Body of pancreas (tissue), 4 donors: ENCODE measurements at regions not wholly inside any gene's neighbourhood (a gene's known extent, or its start where the extent isn't known, plus 50 kb on each side); places are given as distances from the start of the nearest gene placed in this dataset.

Source experiments
- ATAC-seq: fragments of 150-250 bp; one replicate; pipeline ENCODE4 v1.9.1; 2016
- DNase-seq, 4 donors: peaks; one replicate each; pipeline ENCODE4 v3.0.0-alpha.2; 2019
- H3K27ac ChIP-seq, 4 donors: fragments of 200-600 bp; sonication (generic); 1 replicate in 3 of 4; 2 replicates in 1 of 4; pipeline versions ENCODE4 v1.5.1 to v1.6.1; 2016 to 2019; ENCODE audit warnings: mild to moderate bottlenecking in 1 of 4, mixed read lengths in 1 of 4, moderate library complexity in 1 of 4
- H3K27me3 ChIP-seq, 2 donors: fragments of 200-600 bp; sonication (generic); one replicate each; pipeline ENCODE4 v1.6.0; 2016; ENCODE audit warnings: mild to moderate bottlenecking in 1 of 2
- H3K36me3 ChIP-seq, 2 donors: fragments of 200-600 bp; sonication (generic); replicated peaks in 1 of 2; 2 replicates each; pipeline ENCODE4 v1.5.1; 2016; ENCODE audit warnings: low read depth in 2 of 2; ENCODE audit not compliant: insufficient read depth in 1 of 2
- H3K4me1 ChIP-seq: fragments of 200-600 bp; sonication (generic); one replicate; pipeline ENCODE4 v1.6.0; 2016
- H3K4me3 ChIP-seq, 2 donors: fragments of 200-600 bp; sonication (generic); 1 replicate in 1 of 2; 2 replicates in 1 of 2; pipeline ENCODE4 v1.5.1; 2016 to 2019
- H3K9me3 ChIP-seq, 3 donors: fragments of 200-600 bp; sonication (generic); 1 replicate in 2 of 3; 2 replicates in 1 of 3; pipeline ENCODE4 v1.5.1; 2016
- POLR2A ChIP-seq, 3 donors: fragments of 450-650 bp; IDR thresholded peaks; one replicate each; pipeline ENCODE4 v1.6.1; 2016; ENCODE audit warnings: antibody characterized with exemption in 3 of 3, mild to moderate bottlenecking in 2 of 3
- WGBS, 2 donors: methylation state at CpG; one replicate each; pipeline ENCODE4 v1.1.5; 2017; 5-methylcytosine and 5-hydroxymethylcytosine counted together
- intact Hi-C: fragments of 100-400 bp; cut with DNase I; formaldehyde crosslinking; loops from one replicate; pipeline ENCODE4 v1.15.1; 2023
- TF ChIP-seq, protein P1 (sequence below), 7 experiments: fragments of 450-650 bp in 4 of 7; fragments of 200-600 bp in 3 of 7; sonication (generic) in 3 of 7; IDR thresholded peaks; one replicate each; pipeline ENCODE4 v1.5.1; 2016 to 2019; ENCODE audit warnings: antibody characterized with exemption in 7 of 7

DNA sequence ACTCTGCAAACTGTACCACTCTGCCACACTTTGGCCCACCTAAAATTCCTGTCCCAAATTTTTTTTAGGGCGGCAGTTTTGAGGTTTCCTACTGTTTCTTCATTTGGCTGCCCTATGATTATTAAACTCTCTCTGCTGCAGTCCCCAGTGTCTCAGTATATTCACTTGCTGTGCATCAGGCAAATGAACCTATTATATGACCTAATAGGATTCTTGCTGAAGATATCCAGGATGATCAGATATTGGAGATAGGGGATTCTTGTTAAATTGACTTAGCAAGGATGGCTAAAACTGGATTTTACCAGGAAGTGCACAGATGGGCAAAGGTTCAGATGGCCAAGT, 410.8 kb upstream of the DDI1 start:
- WGBS, 2 donors, result 4 to 25% methylated on average over 1 of the region's 1 CpG
- DNase-seq (no peak), ATAC-seq (no peak)
- Histone ChIP-seq H3K4me1 (no peaks in the 10 kb centered on the region), H3K9me3 (no peaks in the 10 kb centered on the region), H3K4me3 (no peak overlapping the region), H3K27ac (no peak overlapping the region), H3K27me3 (no peaks in the 10 kb centered on the region), H3K36me3 (no peaks in the 10 kb centered on the region)
- TF ChIP-seq POLR2A (IDR thresholded peaks at IDR 0.05), result no peak
- TF ChIP-seq, protein P1, sequence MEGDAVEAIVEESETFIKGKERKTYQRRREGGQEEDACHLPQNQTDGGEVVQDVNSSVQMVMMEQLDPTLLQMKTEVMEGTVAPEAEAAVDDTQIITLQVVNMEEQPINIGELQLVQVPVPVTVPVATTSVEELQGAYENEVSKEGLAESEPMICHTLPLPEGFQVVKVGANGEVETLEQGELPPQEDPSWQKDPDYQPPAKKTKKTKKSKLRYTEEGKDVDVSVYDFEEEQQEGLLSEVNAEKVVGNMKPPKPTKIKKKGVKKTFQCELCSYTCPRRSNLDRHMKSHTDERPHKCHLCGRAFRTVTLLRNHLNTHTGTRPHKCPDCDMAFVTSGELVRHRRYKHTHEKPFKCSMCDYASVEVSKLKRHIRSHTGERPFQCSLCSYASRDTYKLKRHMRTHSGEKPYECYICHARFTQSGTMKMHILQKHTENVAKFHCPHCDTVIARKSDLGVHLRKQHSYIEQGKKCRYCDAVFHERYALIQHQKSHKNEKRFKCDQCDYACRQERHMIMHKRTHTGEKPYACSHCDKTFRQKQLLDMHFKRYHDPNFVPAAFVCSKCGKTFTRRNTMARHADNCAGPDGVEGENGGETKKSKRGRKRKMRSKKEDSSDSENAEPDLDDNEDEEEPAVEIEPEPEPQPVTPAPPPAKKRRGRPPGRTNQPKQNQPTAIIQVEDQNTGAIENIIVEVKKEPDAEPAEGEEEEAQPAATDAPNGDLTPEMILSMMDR (IDR thresholded peaks at IDR 0.05), result no peak
- intact Hi-C loops, result no loop called here

DNA sequence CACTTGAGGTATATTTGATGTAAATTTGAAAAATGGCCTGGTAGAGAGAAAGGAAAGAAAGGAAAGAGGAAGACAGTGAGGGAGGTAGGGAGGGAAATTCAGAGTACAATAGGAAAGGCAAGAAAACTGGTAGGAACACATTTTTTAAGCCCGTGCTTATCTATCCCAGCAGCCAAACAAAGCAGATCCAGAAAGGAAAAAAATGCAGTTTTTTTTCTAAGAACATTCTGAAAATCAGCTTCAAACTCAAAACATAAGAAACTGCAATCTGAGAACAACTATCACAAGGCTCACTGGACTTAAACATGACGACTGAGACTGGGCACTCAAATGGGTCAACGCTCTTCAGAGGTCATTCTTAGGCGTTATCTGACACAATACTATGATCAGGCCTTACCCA, 408.3 kb upstream of the DDI1 start:
- DNase-seq, result no peak

DNA sequence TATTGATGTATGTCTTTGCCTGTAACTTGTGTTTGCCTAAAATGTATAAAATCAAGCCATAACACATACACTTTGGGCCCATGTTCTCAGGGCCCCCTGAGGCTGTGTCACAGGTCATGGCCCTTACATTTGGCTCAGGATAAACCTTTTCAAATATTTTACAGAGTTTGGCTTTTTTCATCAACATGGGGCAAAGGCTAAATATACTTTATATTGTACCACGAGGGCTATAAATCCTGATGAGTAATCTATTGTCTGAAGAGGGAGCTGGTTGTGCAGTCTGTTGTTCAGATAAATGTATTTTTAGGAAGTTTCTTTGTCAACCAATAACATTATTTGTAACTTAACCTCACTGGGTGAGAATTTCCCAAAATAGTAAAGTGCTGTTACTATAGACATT, 404.6 kb upstream of the DDI1 start:
- Histone ChIP-seq H3K36me3 (no peaks in the 10 kb centered on the region), H3K9me3 (no peaks in the 10 kb centered on the region), H3K27me3 (no peaks in the 10 kb centered on the region), H3K27ac (no peak overlapping the region), H3K4me3 (no peak overlapping the region), H3K4me1 (no peaks in the 10 kb centered on the region)
- TF ChIP-seq, protein P1 (IDR thresholded peaks at IDR 0.05), result no peak
- no peak for TF ChIP-seq POLR2A (IDR thresholded peaks at IDR 0.05)
- intact Hi-C loops, result no loop called here
- WGBS, 2 donors, result 62 to 68% methylated on average over 1 of the region's 1 CpG
- ATAC-seq (no peak), DNase-seq (no peak)

More for the DNA sequence above, 408.3 kb upstream of the DDI1 start:
- no peaks in the 10 kb centered on the region for H3K36me3 ChIP-seq
- H3K4me3 ChIP-seq, result no peak overlapping the region
- ATAC-seq, result no peak
- intact Hi-C loops, result no loop called here
- no peaks in the 10 kb centered on the region for H3K9me3 ChIP-seq
- no peak for TF ChIP-seq POLR2A (IDR thresholded peaks at IDR 0.05)
- TF ChIP-seq, protein P1 (IDR thresholded peaks at IDR 0.05), result no peak
- no peaks in the 10 kb centered on the region for H3K4me1 ChIP-seq
- no peaks in the 10 kb centered on the region for H3K27me3 ChIP-seq
- no peak overlapping the region for H3K27ac ChIP-seq
- 74 to 80% methylated on average over 4 of the region's 4 CpGs for WGBS, 2 donors

DNA sequence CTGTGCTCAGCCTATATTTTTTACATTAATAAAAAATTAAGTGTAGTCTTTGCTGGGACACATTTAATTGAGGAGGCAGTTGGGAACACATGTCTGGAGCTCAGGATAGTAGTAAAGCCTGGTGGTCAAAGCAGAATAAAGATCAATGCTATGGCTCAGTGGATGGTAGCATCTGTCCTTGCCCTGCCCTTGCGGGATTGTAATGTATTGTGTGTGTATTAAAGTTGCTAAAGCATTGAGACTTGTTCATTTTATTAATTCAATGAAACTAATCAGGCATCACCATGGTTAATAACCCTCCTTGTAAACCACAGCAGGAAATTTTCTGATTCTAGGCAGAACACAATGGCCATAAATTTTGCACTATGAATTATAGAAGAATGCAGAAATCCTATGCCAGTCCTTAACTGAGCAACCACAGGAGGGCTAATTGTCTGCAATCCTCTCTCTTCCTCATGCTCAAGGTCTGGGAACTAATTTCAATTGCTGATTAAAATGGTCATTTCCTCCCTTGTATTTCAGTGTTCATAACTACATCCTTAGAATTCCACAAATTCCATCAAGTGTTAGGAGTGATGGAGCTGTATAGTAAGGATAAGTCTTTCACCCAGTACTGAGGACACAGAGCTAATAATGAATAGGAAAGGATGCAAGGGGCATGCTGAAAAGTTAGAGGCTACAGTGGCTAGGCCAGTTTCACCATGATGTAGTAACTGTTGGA, 403.2 kb upstream of the DDI1 start:
- Histone ChIP-seq H3K27me3 (no peaks in the 10 kb centered on the region), H3K36me3 (no peaks in the 10 kb centered on the region), H3K27ac (no peak overlapping the region), H3K9me3 (no peaks in the 10 kb centered on the region), H3K4me3 (no peak overlapping the region), H3K4me1 (no peaks in the 10 kb centered on the region)
- DNase-seq, result no peak
- intact Hi-C loops, result no loop called here
- no peak for TF ChIP-seq POLR2A (IDR thresholded peaks at IDR 0.05)
- TF ChIP-seq, protein P1 (IDR thresholded peaks at IDR 0.05), result no peak
- 100% methylated on average over 1 of the region's 1 CpG for WGBS, 2 donors
- ATAC-seq, result no peak
